HG02852 (cell line): ENCODE measurements at regions not wholly inside any gene's neighbourhood (a gene's known extent, or its start where the extent isn't known, plus 50 kb on each side); places are given as distances from the start of the nearest gene placed in this dataset.
"Not testable (repeated sequence)": the region's sequence is repeated elsewhere in the genome, so short reads cannot be mapped to it uniquely, and the experiment has no call there.

Experiments
- ATAC-seq: cut with Tn5 transposase; IDR thresholded peaks from one replicate; pipeline ENCODE4 v1.9.1; 2021; ENCODE audit warnings: mild to moderate bottlenecking, moderate library complexity; ENCODE audit not compliant: unreplicated experiment

DNA sequence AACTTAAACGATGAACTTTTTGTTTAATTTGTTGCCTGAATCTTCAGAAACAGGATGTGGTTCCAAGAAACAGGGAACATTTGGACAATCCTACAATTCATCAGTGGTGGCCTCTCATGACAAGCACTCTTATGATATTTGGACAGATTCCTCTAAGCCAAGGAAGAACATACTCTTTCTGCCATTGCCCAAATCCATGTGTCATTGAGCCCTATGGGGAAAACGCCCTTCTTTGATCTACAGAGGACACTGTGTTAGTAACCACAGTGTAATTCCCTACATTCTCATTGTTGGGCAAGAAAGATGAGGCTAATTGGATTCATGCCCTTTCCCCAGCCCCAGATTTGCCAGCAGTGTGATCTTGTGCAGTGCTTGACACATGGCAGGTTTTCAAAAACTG, 167.7 kb upstream of the PTCH1 start:
- no peak for ATAC-seq

DNA sequence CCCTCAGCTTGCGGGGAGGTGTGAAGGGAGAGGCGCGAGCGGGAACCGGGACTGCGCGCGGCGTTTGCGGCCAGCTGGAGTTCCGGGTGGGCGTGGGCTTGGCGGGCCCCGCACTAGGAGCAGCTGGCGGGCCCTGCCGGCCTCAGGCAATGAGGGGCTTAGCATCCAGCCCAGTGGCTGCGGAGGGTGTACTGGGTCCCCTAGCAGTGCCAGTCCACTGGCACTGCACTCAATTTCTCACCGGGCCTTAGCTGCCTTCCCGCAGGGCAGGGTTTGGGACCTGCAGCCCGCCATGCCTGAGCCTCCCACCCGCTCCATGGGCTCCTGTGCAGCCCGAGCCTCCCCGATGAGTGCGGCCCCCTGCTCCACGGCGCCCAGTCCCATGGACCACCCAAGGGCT, 163.5 kb upstream of the PTCH1 start:
- not testable (repeated sequence) for ATAC-seq

DNA sequence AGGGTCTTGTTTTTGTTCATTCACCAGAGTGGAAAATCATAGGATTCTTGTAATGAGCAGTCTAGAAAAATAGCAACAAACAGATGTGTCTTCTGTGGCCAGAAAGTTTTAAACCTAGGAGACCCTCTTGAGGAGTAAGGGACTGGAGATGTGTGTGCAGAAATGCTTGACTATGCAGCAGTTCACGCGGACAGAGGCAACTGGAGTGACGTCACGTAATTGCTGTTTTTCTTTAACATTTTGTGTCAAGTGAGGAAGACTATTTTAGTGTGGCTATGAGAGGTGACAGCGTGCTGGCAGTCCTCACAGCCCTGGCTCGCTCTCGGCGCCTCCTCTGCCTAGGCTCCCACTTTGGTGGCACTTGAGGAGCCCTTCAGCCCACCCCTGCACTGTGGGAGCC, 163.1 kb upstream of the PTCH1 start:
- no peak for ATAC-seq

DNA sequence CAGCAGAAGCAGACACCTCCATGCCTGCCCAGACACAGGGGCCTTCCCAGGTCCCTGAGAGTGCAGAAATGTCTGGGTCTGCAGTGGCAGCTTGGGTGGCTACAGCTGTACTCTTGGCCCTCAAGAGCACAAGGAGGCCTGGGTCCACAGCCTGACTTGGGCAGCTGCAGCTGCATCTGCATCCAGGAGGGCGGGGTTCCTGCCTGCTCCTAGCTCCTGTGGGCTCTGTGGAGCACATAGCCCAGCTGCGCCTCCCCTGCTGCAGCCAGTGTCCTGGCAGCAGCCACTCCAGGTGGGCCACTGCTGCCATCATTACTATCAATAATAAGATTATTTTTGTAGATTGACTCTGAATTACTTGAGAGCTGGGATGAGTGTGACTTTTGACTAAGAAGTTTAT, 162.0 kb upstream of the PTCH1 start:
- no peak for ATAC-seq

DNA sequence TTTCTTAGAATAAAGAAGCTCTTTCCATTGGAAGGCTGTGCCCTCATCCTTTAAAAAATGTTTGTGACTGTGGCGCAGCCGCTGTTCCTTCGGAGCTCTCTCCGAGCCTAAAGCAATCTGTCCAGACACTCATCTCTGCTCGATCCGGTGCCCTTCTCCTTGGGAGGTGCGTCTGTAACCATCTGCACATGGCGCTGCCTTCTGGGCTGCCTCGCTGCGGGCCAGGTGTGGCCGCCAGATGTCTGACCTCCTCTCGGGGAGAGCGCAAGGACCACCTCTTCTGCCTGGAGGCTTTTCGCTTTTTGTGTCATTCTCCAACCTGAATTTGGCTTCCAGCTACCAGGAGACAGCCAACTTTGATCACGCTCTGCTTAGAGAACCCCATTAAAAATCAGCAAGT, 153.4 kb upstream of the PTCH1 start:
- ATAC-seq = no peak

DNA sequence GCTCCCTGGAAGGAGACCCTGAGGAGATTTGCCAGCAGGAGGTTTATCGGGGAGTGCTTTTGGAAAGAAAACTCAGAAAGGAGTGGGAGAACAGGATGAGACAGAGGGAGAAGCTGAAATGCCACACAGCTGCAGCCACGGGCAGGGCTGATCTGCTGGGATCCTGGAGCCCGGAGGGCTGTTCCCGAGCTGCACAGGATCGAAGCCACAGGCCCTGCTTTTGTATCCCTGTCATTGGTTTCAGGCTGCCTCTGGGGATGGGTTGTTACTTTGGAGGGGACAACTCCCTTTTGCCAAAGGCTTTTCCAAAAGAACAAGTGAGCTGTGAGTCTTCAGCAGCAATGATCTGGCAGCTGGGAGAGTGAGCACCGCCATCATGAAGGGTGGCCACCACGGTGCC, 152.5 kb upstream of the PTCH1 start:
- no peak for ATAC-seq

DNA sequence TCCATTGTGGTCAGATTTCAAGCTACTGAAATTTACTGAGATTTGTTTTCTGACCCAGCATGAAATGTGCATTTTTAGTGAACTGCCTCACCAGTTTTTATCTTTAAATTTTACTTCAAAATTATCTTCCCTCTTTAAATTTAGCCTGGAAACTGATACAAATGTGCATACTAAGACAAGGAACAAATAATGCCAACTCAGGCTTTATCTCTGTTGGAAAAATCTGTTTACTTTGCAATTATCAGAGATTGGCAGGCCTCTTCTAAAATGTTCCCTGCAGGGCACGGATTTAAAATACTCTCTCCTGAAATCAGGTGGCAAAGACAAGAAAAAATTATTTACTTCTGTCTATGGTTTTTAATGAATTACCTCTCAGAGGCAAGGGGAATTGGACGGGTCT, 151.0 kb upstream of the PTCH1 start:
- no peak for ATAC-seq

DNA sequence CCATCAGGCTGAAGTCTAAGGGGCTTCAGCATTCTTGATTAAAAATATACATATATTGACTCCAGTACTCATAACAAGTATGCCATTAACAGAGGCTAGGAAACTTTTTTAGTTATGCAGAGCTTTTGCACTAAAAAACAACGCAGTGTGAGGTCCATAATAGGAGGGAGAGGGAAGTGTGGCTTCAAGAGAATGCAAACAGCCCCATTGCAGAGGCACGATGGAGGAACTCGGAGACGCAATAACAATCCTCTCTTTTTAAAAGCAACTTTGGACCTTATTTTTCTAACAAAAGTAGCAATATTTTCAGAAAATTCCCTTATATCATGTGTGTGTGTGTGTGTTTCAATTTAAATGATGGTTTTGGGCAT, 150.0 kb upstream of the PTCH1 start:
- ATAC-seq = no peak

DNA sequence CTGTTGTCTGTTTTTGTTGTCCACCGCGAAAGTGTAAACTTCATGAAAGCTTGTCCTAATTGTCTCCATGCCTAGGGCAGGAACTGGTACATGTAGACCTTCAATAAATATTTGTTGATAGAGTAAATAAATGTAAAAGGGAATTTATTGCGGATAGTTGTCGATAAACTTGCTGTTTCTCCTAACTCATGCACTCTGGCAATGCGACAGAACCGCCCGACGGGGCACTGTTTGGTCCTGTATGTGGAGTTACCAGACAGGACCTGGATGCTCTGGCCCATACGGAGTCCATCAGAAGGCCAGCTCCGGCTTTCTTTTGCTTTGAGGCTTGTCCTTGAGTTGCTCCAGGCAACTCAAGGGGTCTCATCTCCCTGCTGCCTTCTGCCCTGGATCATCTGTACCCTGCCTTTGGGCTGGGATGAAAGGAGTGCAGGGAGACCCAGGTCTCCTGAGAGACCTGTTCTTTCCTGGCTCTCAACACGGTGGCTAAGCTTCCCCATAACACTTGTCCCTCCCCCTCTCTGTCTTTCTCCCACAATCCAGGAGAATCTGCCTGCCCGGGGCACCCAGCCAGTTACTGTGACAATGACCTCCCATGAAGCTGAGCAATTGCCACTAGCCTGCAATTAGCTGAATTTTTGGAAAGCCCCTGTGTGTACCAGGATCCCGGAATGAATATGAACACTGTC, 149.5 kb upstream of the PTCH1 start:
- ATAC-seq = no peak

DNA sequence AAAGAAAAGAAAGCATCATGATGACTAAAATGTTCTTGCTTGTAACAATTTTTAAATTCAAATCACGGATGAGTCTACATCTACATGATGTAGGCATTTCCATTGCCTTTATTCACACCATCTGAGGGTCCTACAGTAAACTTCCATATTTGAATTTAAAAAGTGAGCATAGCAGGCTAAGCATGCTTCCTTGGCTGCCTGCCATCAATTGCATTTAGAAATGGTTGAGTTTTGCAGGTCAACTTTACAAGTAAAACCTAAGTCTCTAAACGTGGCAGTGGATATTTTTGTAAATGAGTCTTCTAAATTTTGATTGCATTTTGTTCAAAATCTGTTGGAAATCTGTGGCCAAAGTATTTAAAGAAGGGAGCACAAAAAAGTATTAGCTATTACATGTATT, 136.5 kb upstream of the PTCH1 start:
- ATAC-seq = no peak

DNA sequence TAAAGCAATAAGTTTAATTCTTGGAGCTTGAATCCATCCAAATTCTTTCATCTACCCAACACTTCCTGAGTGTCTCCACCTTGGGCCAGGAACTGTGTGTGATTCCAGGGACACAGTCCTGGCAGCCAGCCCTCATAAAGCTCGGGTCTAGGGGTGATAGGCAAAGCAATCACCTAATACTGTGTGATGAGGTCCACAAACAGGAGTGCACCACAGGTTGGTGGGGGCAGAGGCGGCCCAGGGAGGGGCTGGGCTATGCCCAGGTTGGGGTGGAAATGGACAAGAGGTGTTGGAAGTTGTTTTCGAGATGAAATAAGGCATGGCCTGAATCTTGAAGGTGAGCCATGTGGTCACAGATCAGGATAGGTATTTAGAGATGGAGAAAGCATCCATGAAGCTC, 133.9 kb upstream of the PTCH1 start:
- ATAC-seq = no peak

DNA sequence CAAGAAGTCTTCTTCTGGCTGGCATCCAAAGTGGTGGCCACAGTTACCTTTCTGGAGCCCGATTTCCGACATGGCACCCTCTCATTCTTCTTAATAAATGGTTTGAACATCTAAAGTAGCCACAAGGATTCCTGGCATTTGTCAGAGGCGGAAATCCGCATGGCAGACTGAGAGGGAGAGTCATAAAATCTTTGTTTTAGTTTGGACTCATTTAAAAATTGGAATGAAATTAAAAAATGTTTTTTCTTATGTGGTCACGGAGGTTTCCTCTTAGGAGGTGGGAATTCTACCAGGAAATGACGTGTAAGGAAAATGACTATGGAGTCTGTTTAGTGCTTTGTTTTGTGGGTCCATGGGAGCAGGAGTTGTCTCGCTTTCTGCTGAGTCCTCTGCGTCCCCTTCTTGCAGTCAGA, 133.0 kb upstream of the PTCH1 start:
- no peak for ATAC-seq

DNA sequence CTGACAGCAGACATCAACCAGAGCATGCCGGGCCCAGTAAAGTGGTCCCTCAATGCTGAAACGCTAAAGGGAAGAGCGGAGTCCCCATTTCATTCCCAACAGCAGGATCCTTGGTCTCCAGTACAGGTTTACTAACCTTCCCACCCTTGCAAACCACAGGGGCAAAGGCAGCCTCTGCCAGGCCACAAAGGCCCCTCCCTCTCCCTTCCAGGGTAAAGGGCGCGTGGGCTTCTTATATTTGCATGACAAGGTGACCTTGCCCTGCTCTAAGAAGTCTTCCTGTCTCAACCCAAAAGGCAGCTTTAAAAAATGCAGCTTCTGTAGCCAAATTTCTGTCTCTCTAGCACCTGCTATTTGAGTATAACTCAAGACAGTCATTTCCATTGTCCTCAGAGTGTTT, 131.5 kb upstream of the PTCH1 start:
- no peak for ATAC-seq

DNA sequence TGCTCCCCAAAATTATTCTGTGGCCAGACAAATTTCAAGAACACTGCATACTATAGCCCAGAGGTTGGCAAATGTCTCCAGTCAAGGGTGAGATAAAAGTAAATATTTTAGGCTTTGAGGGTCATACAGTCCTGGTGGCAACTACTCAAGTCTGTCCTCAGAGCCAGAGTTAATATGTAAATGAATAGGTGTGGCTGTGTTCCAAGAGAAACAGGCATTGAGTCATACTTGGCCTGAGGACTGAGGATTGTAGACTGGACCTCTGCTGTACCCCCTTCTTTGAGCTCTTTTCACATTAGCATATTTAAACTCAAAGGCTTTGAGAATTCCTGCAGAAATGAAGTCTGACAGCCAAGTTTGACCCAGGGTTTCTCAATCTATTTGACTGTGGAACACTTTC, 129.2 kb upstream of the PTCH1 start:
- ATAC-seq = no peak

DNA sequence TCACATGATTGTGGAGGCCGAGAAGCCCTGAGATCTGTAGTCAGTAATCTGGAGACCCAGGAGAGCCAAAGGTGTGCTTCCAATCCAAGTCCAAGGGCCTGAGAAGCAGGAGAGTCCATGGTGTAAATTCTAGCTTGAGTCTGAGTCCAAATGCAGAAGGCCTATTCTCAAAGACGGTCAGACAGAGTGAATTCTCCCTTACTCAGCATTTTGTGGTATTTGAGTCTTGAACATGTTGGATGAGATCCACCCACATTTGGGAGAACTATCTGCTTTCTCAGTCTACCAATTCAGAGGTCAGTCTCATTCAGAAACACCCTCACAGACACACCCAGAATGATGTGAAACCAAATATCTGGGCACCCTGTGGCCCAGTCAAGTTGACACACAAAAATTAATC, 128.8 kb upstream of the PTCH1 start:
- no peak for ATAC-seq

DNA sequence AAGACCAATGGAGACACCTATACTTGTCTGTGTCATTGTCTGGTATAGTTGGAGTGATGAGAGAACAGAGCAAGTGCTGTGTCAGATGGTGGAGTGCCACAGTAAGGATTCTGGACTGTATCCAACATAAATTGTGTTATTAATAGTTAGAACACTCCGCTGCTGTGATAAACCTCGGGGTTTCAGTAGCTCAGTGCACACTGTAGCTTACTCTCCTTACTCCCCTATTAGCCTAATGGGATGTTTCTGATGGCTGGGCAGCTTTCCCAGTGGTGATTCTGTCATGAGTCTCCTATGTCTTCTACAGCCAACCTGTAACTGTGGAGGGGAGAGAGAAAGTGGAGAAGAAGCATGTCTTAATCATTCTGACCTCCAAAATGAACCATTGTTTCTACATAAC, 127.6 kb upstream of the PTCH1 start:
- no peak for ATAC-seq

DNA sequence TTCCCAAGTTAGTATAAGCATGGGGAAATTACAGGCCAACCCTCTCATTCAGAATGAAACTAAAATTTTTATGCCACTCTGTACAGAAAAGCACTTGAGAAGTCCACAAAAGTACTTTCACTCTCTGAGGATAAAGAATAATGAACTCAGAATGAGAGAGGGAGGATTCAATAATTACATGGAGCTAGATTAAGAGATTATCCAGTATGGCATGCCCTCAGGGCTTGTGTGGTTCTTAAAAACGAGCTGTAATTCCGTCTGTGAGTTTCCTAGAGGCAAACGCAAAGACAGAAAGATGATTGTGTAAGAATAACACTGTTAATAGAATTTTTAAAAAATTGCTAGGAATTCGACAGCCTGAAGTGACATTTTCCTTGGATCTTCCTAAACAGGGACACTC, 126.8 kb upstream of the PTCH1 start:
- no peak for ATAC-seq

DNA sequence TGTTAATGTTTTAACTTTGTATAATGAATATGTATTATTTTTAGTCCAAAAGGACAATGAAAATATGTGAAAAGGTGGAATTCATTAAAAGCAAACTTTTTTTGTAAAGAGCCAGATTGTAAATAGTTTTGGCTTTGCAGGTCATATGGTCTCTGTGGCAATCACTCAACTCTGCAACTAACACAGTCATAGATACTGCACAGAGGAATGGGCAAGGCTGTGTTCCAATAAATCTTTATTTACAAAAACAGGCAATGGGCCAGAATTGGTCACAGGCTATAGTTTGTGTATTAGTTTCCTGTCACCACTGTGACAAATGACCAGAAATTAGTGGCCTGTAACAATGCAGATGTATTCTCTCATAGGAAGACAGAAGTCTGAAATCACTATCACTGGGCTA, 125.4 kb upstream of the PTCH1 start:
- ATAC-seq = no peak

DNA sequence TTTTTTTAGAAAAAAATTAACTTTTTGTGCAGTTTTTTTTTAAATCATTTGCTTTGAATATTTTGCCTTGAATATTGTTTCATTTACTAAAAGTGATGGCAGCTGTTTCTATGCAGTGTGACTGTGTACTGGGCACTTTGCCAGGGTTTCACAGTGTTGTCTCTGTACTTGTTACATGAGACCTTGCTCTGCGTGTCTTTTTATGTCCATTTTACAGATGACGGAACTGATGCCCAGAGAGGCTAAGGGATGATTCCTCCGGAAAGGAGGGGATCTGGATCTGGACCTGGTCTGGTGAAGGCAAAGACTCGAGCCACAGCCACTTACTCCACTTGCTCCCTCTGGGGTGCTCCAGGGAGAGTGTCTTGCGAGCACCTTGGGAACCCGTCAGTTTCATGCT, 124.8 kb upstream of the PTCH1 start:
- no peak for ATAC-seq

DNA sequence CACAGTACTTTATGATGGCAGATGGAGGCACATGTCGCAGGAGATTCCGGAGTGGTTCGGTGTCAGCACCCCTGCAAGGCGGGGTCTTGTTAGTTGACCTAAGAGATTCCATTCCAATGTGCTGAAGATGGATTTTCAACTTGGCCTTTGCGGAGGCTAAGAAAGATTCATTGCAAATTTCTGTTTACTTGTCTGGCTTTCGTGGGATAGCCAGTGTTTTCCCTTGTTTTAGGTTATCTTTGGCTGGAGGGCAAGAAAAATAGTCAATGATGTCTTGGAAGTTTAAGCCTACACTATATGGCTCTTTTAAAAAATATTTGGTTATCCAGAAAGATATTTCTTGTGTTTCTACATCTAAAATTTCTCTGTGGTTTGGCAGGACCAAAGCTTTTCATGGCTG, 123.6 kb upstream of the PTCH1 start:
- no peak for ATAC-seq

DNA sequence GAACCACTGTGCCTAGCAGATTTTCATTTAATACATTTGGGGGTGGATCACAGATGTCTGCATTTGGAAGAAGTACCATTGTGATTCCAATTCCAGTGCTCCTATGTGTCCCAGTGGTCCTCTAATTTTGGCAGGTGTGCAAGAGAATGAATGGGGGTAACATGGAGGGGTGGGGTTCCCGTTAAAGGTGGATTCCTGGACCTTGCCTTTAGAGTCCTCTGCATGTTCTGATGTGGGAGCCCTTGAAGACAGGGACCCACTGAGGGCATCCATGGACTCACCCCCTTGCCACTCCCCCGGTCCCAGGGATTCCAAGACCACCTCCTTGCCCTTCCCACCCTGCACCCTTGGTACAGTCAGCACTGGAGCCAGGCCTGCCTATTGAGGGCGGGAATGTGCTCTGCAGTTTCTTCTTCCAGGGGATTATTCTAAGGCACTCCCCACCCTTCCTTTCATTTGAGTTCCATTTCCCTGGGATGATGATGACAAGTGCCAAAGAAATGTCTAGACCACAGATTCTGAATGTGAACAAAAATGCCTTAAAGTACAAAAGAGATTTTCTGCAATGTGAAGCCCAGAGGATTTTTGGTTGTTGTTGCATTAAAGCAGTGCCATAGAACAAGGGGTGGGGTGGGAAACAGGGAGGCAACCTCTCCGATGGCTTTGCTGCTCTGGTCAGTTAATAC, 119.4 kb upstream of the PTCH1 start:
- no peak for ATAC-seq

DNA sequence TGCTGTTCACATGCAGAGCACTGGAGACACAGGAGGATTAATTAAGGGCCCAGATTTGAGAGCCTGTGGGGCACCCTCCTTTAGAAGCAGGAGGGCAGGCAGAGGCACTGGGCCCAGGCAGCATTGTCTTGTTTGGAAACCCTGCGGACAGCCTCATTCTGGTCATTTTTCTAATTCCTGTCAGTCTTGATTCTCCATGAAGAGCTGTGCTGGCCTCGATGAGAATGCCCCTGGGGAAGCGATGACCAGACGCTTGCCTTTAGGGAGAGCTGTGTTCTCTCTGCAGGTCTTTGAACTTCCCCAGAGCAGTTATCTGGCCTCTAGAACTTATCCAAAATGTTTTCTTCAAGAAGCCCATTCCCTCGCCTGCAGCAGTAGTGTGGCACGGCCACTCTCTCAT, 117.8 kb upstream of the PTCH1 start:
- no peak for ATAC-seq

DNA sequence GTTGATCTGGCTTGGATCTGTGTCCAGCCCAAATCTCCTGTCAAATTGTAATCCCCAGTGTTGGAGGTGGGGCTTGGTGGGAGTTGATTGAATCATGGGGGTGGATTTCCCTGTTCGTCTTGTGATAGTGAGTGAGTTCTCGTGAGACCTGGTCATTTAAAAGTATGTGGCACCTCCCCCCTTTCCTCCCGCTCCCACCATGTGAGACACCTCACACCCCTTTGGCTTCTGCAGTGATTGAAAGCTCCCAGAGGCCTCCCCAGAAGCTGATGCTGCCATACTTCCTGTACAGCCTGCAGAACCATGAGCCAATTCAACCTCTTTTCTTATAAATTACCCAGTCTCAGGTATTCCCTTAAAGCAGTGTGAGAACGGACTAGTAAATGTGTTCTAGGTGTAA, 117.3 kb upstream of the PTCH1 start:
- ATAC-seq = no peak
